ENCODE measurements at regions not wholly inside any gene's neighbourhood (a gene's known extent, or its start where the extent isn't known, plus 50 kb on each side); places are given as distances from the start of the nearest gene placed in this dataset.

DNA sequence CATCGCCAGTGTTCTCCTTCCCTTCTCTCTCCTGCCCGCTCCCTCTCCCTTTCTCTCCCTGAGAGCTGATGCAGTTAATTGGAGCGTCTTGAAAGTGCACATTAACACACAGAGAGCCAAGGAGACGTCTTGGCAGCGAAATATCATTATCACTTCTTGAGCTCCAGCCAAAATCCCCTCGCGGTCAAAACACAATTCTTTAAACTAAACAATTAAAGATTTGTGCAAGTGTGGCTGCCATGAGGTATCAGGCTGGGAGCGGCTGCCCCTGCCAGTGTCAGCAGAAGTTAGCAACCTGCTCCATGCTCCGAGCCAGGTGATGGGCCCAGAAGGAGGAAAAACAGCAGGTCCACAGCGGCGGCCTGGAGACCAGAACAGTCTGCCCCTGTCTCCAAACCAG is 100.9 kb upstream of the FOXP4 start:
- TF ChIP-seq, protein P1, sequence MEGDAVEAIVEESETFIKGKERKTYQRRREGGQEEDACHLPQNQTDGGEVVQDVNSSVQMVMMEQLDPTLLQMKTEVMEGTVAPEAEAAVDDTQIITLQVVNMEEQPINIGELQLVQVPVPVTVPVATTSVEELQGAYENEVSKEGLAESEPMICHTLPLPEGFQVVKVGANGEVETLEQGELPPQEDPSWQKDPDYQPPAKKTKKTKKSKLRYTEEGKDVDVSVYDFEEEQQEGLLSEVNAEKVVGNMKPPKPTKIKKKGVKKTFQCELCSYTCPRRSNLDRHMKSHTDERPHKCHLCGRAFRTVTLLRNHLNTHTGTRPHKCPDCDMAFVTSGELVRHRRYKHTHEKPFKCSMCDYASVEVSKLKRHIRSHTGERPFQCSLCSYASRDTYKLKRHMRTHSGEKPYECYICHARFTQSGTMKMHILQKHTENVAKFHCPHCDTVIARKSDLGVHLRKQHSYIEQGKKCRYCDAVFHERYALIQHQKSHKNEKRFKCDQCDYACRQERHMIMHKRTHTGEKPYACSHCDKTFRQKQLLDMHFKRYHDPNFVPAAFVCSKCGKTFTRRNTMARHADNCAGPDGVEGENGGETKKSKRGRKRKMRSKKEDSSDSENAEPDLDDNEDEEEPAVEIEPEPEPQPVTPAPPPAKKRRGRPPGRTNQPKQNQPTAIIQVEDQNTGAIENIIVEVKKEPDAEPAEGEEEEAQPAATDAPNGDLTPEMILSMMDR (IDR thresholded peaks at IDR 0.05; ENCODE audit: insufficient read depth, low read length, poor library complexity, severe bottlenecking) = no peak
- TF ChIP-seq EZH2phosphoT487 (conservative IDR thresholded peaks at IDR 0.05; ENCODE audit: low read length) = no peak
